Breast epithelium (tissue), 4 donors: ENCODE measurements at regions not wholly inside any gene's neighbourhood (a gene's known extent, or its start where the extent isn't known, plus 50 kb on each side); places are given as distances from the start of the nearest gene placed in this dataset.

Experiments
- DNase-seq, 2 donors: peaks; one replicate each; pipeline ENCODE4 v3.0.0-alpha.2; 2019; ENCODE audit warnings: low spot score in 2 of 2
- H3K27ac ChIP-seq, 2 donors: fragments of 200-600 bp; sonication (generic) in 1 of 2; one replicate each; pipeline ENCODE4 v1.5.1; 2016 to 2019; ENCODE audit warnings: mild to moderate bottlenecking in 1 of 2
- H3K27me3 ChIP-seq, 2 donors: fragments of 200-600 bp; sonication (generic) in 1 of 2; one replicate each; pipeline versions ENCODE4 v1.5.1 to v1.6.0; 2017 to 2019; ENCODE audit warnings: control low read depth in 1 of 2, mild to moderate bottlenecking in 1 of 2
- H3K36me3 ChIP-seq: fragments of 200-600 bp; one replicate; pipeline ENCODE4 v1.5.1; 2019
- H3K4me1 ChIP-seq, 2 donors: fragments of 200-600 bp; sonication (generic); one replicate each; pipeline ENCODE4 v1.5.1; 2016 to 2019; ENCODE audit warnings: control low read depth in 1 of 2
- H3K4me3 ChIP-seq, 3 donors: fragments of 200-600 bp; sonication (generic); 1 replicate in 2 of 3; 2 replicates in 1 of 3; pipeline ENCODE4 v1.5.1; 2016 to 2019; ENCODE audit warnings: mild to moderate bottlenecking in 3 of 3, moderate library complexity in 2 of 3
- H3K9me3 ChIP-seq, 2 donors: fragments of 200-600 bp; sonication (generic) in 1 of 2; one replicate each; pipeline ENCODE4 v1.5.1; 2016 to 2019; ENCODE audit warnings: control low read depth in 1 of 2
- CTCF ChIP-seq, 3 donors: fragments of 450-650 bp; IDR thresholded peaks; one replicate each; pipeline ENCODE4 v1.5.1; 2016 to 2017; ENCODE audit warnings: antibody characterized with exemption in 3 of 3, mild to moderate bottlenecking in 3 of 3, moderate library complexity in 3 of 3
- POLR2A ChIP-seq: fragments of 450-650 bp; IDR thresholded peaks from one replicate; pipeline ENCODE4 v1.6.1; 2016; ENCODE audit warnings: antibody characterized with exemption, mild to moderate bottlenecking, moderate library complexity
- POLR2AphosphoS5 ChIP-seq, 3 donors: sonication (generic); formaldehyde crosslinking; IDR thresholded peaks; one replicate each; pipeline ENCODE4 v1.6.1; 2017; ENCODE audit warnings: antibody characterized with exemption in 3 of 3
- intact Hi-C: fragments of 100-400 bp; cut with DNase I; formaldehyde crosslinking; loops from one replicate; pipeline ENCODE4 v1.15.1; 2023; ENCODE audit warnings: low total_unique reads

- no peak for DNase-seq
- no peak overlapping the region for H3K27ac ChIP-seq
- no peaks in the 10 kb centered on the region for H3K27me3 ChIP-seq
- no peak overlapping the region for H3K4me3 ChIP-seq
- TF ChIP-seq POLR2AphosphoS5 (IDR thresholded peaks at IDR 0.05) (no peak), POLR2A (no peak), CTCF (IDR thresholded peaks at IDR 0.05) (no peak)
- no peaks in the 10 kb centered on the region for H3K4me1 ChIP-seq
- H3K9me3 ChIP-seq, result no peaks in the 10 kb centered on the region
- intact Hi-C loops, result no loop called here
- no peaks in the 10 kb centered on the region for H3K36me3 ChIP-seq
Measured at GRCh38 chr6:100216760-100217159, 222.7 kb upstream of the MCHR2 start.

- H3K4me3 ChIP-seq, result no peak overlapping the region
Measured at GRCh38 chr6:100212131-100212530, 218.1 kb upstream of the MCHR2 start.

GRCh38 chr6:100210137-100211117 is 216.4 kb upstream of the MCHR2 start:
- no peaks in the 10 kb centered on the region for H3K4me1 ChIP-seq
- H3K27ac ChIP-seq, result no peak overlapping the region
- H3K9me3 ChIP-seq, result no peaks in the 10 kb centered on the region
- intact Hi-C loops, result loop anchor here (1.0 kb wide), 1 partner anchor 13 kb away; no protein-coding TSS in a partner anchor
- no peaks in the 10 kb centered on the region for H3K36me3 ChIP-seq
- DNase-seq, result no peak
- H3K27me3 ChIP-seq, result no peaks in the 10 kb centered on the region
- no peak for TF ChIP-seq POLR2A
- TF ChIP-seq POLR2AphosphoS5 (IDR thresholded peaks at IDR 0.05), result no peak
- no peak for TF ChIP-seq CTCF (IDR thresholded peaks at IDR 0.05)
- H3K4me3 ChIP-seq, result no peak overlapping the region

More at GRCh38 chr6:100212131-100212530, 218.1 kb upstream of the MCHR2 start:
- Histone ChIP-seq H3K27me3 (no peaks in the 10 kb centered on the region), H3K36me3 (no peaks in the 10 kb centered on the region), H3K9me3 (no peaks in the 10 kb centered on the region), H3K27ac (no peak overlapping the region), H3K4me1 (no peaks in the 10 kb centered on the region)
- no peak for TF ChIP-seq POLR2A
- TF ChIP-seq CTCF (IDR thresholded peaks at IDR 0.05), result no peak
- TF ChIP-seq POLR2AphosphoS5 (IDR thresholded peaks at IDR 0.05), result no peak
- no peak for DNase-seq
- intact Hi-C loops, result no loop called here

- H3K4me1 ChIP-seq, result no peaks in the 10 kb centered on the region
- H3K4me3 ChIP-seq, result no peak overlapping the region
- intact Hi-C loops, result loop anchor here (1.0 kb wide), 1 partner anchor 14 kb away; no protein-coding TSS in a partner anchor
- H3K36me3 ChIP-seq, result no peaks in the 10 kb centered on the region
- no peak for DNase-seq
- no peaks in the 10 kb centered on the region for H3K9me3 ChIP-seq
- H3K27ac ChIP-seq, result no peak overlapping the region
- no peaks in the 10 kb centered on the region for H3K27me3 ChIP-seq
- TF ChIP-seq POLR2A, result no peak
- no peak for TF ChIP-seq CTCF (IDR thresholded peaks at IDR 0.05)
- no peak for TF ChIP-seq POLR2AphosphoS5 (IDR thresholded peaks at IDR 0.05)
Measured at GRCh38 chr6:100209323-100210136, 215.5 kb upstream of the MCHR2 start.

GRCh38 chr6:100203400-100203799 is 209.4 kb upstream of the MCHR2 start:
- Histone ChIP-seq H3K4me3 (no peak overlapping the region), H3K27me3 (no peaks in the 10 kb centered on the region), H3K27ac (no peak overlapping the region), H3K9me3 (no peaks in the 10 kb centered on the region), H3K36me3 (no peaks in the 10 kb centered on the region), H3K4me1 (no peaks in the 10 kb centered on the region)
- TF ChIP-seq CTCF (IDR thresholded peaks at IDR 0.05) (no peak), POLR2AphosphoS5 (IDR thresholded peaks at IDR 0.05) (no peak), POLR2A (no peak)
- intact Hi-C loops, result no loop called here
- DNase-seq, result no peak
